Stimulated activated CD8-positive, alpha-beta memory T cell treated with anti-CD3 and anti-CD28 coated beads, Interleukin-12 subunit alpha, Interleukin-12 subunit beta, amount 100 ng/mL, for 24 hours (primary cell): ENCODE measurements at regions not wholly inside any gene's neighbourhood (a gene's known extent, or its start where the extent isn't known, plus 50 kb on each side); places are given as distances from the start of the nearest gene placed in this dataset.
"Not testable (repeated sequence)": the region's sequence is repeated elsewhere in the genome, so short reads cannot be mapped to it uniquely, and the experiment has no call there.

ENCODE experiments used
- DNase-seq: peaks from one replicate; pipeline ENCODE4 v3.0.0-alpha.2; 2020; ENCODE audit errors: extremely low read depth

GRCh38 chr7:25711940-25712339 lies 440.1 kb upstream of the NFE2L3 start:
- DNase-seq = no peak

DNA sequence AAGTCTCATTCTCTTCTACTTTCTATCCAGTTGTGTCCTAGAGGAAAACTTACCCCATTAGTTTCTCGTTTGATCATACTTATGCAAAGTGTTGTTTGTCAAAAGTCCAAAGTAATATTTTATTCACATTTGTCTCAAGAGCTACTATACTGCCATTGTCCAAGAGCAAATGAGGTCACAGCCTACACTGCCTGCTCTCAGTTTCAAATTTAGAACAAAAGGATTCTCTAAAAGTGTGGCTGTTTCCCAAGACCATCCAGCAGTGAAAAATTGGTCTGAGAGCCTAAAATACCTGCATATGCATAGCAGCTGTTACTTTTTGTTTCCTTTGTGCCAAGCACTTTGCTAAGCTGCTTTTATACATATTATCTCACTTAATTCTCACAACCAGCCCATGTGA lies 439.5 kb upstream of the NFE2L3 start:
- DNase-seq = no peak

DNA sequence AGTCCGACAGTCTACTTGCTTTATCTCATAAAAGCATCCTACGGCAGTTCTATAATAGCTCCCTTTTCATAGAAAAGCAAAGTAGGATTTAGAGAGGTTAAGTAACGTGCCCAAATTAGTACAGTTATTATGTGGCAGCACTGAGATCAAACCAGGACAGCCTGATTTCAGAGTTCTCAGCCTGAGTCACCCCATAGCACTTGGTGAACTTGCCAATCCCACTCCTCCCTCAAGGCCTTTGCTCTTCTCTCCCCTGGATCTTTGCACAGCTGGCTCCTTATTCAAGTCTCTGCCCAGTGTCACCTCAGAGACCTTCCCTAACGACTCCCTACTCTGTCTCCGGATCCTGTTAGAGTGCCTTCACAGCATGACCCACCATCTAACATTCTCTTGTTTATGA lies 438.0 kb upstream of the NFE2L3 start:
- no peak for DNase-seq

DNA sequence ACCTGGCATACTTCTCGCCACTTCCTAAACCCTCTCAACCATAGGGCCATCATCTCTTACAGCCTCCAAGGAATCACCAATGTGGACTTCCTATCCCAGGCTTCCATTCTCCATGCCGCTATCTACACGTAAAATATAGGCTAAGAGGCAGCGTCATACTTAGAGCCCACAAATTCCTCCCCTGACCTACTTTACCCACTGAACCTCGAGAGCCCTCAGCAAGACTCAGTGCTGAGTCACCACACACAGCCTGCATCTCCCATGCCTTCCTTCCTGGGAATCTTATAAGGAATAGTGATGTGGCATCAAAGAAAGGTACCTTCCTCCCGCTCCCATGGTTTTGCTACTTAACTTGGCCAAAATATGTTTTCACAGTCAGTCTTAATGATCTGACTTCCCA lies 435.6 kb upstream of the NFE2L3 start:
- no peak for DNase-seq

DNA sequence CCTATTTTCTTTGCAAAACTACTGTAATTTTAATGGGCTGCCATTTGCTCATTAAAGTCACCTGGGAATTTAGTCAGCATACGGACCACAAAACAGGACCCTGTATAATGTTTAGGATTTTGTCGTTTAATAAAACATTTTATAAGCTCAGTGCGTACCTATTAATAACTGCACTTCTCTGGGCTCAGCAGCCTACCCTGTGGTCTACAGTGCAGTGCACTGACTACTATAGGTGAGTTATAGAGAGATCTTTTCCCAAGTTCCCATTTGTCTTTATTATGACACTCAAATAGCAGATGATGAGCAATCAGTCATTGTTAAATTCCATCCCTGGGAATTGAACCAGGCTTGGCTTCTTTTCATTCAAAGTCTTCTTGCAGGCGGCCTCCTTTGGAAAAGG lies 433.4 kb upstream of the NFE2L3 start:
- no peak for DNase-seq

DNA sequence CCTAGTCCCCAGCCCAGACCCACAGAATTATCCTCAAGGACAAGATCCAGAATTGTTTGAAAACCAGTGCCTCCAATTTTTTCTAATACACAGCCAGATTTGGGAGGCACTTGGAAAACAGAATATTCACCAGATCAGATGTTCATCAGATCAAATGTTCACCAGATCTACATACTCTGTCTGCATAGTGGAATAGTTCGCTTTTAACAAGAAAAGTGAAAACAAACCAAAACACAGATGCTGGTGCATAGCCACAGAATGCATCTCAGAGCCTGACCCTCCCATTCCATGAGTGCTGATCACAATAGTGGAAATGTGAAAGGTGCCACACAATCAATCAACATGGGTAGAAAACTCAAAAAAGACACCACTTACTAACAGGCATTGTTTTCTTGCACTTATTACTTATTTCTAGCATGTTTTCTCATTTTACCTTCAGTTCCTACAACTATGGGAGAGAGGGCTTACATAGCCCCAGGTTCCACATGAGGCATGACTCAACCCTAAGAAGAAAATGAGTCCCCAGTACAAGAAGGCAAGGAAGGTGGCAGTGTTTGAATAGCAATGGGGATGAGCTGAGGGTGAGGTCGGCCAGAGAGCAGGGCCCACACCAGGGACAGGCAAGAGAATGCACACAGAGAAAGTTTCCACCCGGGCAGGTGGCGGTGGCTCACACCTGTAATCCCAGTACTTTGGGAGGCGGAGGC lies 432.7 kb upstream of the NFE2L3 start:
- DNase-seq = no peak

GRCh38 chr7:25720427-25720826 lies 431.6 kb upstream of the NFE2L3 start:
- DNase-seq = no peak

- DNase-seq = no peak
These were observed 429.1 kb upstream of the NFE2L3 start for GRCh38 chr7:25722856-25723255.

GRCh38 chr7:25725451-25725850 lies 426.5 kb upstream of the NFE2L3 start:
- no peak for DNase-seq

DNA sequence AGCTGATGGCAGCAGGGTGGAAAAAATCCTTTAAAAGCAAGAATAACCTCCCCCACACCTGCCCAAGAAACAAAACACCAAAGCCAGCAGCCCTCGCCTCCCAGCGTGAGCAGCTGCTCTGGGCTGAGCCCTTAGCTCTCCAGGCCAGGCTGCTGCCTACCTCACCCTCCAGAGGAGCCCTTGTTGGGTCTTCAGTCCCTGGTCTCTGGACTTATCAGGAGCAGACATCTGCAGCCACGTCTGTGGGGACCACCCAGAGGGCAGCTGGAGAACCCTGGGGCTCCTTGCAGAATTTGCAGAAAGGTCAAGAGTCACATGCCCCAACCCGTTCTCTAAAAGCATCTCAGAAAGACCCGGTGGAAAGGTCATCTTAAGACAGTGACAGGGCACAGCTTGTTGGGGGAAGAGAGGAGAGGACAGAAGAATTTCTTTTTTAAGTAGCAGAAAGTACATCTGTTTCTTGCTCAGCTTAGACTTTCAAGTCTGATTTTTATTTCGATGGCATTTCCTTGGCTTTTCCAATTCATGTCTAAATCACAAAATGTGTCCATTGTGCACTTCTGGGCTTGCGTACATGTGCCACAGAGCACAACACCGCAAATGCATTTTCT lies 425.7 kb upstream of the NFE2L3 start:
- DNase-seq = no peak

GRCh38 chr7:25726781-25727311 lies 425.2 kb upstream of the NFE2L3 start:
- no peak for DNase-seq

DNA sequence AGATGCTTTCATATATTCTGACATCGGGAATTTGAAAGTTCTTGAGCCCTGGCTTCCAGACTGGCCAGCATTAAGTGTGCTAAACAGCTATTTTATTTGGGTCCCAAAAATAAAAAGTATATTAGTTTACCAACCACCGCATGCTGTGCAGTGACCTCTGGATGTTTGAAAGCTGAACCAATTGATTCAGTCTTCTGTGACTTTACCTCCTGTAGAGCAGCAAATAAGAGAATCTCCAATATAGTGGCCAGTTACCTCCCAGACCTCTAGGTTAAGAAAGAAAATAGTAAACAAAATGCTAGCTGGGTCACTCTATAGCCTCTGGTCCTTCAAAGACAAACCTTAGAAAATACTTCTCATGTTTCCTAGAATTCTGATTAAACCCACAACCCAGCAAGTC lies 424.6 kb upstream of the NFE2L3 start:
- no peak for DNase-seq

DNA sequence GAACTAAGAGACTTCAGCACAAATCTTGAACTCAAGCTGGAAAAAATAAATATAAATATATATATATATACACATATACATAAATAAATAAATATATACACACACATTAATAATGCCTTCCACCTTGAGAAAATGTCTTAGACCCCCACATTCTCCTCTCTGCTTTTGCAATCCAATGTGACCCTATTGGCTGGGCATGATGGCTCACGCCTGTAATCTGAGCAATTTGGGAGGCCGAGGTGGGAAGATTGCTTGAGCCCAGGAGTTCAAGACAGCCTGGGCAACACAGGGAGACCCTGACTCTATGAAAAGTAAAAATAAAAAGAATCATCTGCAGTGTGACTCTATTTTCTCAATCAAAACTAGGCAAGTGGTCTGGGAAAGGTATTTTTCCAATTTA lies 424.1 kb upstream of the NFE2L3 start:
- DNase-seq = no peak

DNA sequence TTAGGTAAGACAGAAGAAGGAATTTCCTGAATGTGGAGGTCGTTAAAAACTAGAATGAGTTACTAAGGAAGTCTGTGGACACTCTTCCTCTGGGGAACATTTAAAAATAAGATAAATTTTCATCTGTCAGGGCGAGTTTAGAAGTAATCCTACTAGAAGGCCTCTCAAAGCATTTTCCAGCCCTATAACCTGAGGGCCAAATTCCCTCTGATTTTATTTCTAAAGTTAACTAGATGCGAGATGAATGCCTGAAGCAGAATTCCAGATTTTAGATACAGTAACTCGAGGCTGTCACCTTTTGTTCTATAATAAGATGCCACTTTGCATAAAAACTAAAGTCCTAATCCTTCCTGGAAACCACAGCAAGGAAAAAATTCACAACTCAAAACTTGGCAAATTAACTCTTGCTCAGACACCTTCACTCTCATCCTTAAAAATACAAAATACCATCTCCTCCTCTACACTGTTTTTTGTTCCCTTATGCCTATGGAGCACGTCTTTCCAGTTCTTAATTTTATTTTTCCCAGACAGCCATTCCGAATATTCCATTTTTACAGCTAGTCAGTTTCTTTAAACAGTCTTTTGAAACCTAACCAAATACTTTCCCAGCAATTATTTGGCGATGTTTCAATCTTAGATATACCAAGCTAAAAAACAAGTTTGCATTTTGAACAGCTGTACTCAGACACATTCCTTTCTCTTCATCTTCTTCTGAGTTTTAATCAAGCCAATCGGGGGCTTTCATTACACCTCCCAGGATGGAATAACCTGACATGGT lies 420.7 kb upstream of the NFE2L3 start:
- no peak for DNase-seq

GRCh38 chr7:25731846-25732245 lies 420.2 kb upstream of the NFE2L3 start:
- DNase-seq = no peak

GRCh38 chr7:25732766-25733217 lies 419.2 kb upstream of the NFE2L3 start:
- DNase-seq = no peak

DNA sequence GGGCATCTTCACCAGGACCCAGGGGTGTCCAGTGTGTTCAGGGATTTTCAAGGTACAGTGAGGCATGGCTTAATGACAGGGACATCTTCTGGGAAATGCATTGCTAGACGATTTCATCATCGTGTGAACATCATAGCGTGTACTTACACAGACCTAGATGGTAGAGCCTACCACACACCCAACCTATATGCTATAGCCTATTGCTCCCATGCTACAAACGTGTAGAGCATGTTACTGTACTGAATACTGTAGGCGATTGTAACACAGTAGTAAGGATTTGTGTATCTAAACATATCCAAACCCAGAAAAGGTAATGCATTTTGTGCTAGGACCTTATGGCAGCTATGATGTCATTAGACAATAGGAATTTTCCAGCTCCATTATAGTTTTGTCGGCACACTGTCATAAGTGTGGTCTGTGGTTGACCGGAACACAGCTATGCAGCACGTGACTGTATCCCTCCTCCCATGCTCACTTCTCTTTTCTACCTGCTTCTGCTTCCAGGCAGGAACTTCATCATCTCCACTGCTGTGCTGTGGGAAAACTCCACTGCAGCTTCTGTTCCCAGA lies 416.2 kb upstream of the NFE2L3 start:
- DNase-seq = no peak

DNA sequence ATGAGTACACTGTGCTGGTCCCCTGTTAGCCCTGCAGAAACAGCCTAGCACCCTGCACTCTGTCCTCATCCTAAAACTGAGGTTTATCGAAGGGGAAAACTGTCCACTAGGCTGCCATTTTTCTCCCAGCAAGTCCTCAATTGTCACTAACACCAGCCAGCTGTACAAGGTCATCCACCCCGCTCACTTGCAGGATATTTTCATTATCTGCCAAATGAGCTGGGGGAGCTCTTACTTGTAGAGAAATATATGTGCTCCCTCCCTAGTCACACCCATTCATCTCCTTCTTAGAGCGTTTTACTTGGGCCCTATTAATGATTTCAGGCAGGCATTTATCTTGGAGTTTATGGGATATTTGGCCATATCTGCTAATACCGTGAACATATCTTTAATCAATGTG lies 413.5 kb upstream of the NFE2L3 start:
- no peak for DNase-seq

- DNase-seq = no peak
These were observed 412.9 kb upstream of the NFE2L3 start for GRCh38 chr7:25739143-25739542.

GRCh38 chr7:25742316-25742715 lies 409.7 kb upstream of the NFE2L3 start:
- DNase-seq = no peak

DNA sequence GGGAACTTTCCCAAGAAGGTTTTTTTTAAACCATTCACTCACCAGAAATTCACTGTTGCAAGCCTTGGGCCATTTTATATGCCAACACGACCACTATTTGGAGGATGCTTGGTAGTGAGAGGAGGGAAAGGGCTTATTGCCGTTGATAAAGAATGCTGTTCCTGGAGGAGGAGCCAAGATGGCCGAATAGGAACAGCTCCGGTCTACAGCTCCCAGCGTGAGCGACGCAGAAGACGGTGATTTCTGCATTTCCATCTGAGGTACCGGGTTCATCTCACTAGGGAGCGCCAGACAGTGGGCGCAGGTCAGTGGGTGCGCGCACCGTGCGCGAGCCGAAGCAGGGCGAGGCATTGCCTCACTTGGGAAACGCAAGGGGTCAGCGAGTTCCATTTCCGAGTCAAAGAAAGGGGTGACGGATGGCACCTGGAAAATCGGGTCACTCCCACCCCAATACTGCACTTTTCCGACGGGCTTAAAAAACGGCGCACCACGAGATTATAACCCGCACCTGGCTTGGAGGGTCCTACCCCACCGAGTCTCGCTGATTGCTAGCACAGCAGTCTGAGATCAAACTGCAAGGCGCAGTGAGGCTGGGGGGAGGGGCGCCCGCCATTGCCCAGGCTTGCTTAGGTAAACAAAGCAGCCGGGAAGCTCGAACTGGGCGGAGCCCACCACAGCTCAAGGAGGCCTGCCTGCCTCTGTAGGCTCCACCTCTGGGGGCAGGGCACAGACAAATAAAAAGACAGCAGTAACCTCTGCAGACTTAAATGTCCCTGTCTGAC lies 408.1 kb upstream of the NFE2L3 start:
- DNase-seq = not testable (repeated sequence)
